ENCODE measurements at regions not wholly inside any gene's neighbourhood (a gene's known extent, or its start where the extent isn't known, plus 50 kb on each side); places are given as distances from the start of the nearest gene placed in this dataset.

DNA sequence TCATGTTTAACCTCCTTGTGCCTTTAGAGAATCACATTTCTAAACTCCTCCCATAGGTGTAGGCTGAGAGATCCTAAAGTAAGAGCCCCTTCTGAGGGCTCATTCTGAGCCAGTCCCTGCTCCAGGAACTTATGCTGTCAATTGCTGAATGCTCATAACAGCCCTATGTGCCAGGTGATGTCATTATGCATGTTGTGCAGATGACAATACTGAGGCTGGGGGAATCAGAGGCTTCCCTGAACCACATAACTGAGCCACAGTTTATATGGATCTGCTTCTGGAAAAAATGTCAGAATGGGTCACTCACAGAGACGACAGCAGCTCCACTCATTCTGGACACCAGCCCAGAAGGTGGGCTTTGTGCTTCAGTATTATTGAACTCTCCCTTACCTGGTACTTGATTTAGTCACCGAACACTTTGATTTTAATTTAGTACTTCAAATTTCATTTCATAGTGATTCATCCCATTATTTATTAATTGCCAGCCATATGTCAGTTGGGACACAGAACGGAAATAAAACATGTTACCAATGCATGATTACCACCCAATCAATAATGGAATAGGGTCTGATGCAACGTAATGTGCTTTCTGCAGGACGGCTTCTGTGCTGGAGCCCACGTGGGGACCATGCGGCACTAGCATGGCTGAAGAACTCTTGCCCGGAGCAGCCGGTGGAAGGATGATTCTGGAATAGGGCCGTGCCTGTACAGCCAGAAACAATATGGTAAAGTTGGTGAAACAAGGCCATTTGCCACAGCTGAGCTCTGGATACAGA lies 406.3 kb downstream of the IRX1 start:
- intact Hi-C loops (cut with micrococcal nuclease) = no loop called here
- no peak overlapping the region for H3K27ac ChIP-seq (ENCODE audit: low read length in 2 of 2)
- no peak for ATAC-seq (ENCODE audit: low read depth)
- no peak for DNase-seq
- H3K36me3 ChIP-seq (replicated peaks in 1 of 2; ENCODE audit: control extremely low read depth in 1 of 2, control insufficient read depth in 1 of 2, extremely low read depth in 1 of 2, insufficient read depth in 2 of 2, low read length in 1 of 2) = no peaks in the 10 kb centered on the region
- no peaks in the 10 kb centered on the region for H3K4me1 ChIP-seq (ENCODE audit: control insufficient read depth in 2 of 2, insufficient read depth in 2 of 2, low read length in 2 of 2)
- no peak overlapping the region for H2AFZ ChIP-seq (ENCODE audit: insufficient read depth, low read depth, low read length, poor library complexity, severe bottlenecking)
- Mint-ChIP-seq H3K27ac (no peak overlapping the region), H3K27me3 (no peaks in the 10 kb centered on the region), H3K4me1 (no peaks in the 10 kb centered on the region), H3K9me3 (ENCODE audit: insufficient read depth) (no peaks in the 10 kb centered on the region), H3K4me3 (no peak overlapping the region)
- WGBS (ENCODE audit: insufficient coverage) = 79% methylated on average over 6 of the region's 10 CpGs
- H3K9me3 ChIP-seq (ENCODE audit: control extremely low read depth in 1 of 3, control insufficient read depth in 2 of 3, insufficient read depth in 1 of 3, low read length in 2 of 3) = peaks cover 0 to 8% (median 0%) of the 10 kb centered on the region in 3 donors
- no peaks in the 10 kb centered on the region for H3K79me2 ChIP-seq (ENCODE audit: control insufficient read depth, insufficient read depth, low read length)
- no peak overlapping the region for H3K9ac ChIP-seq (ENCODE audit: low read length)
- no peak overlapping the region for H3K4me2 ChIP-seq (replicated peaks; ENCODE audit: low read depth, low read length, poor library complexity, severe bottlenecking)
- ChIA-PET CTCF (no interaction called here), POLR2A (no interaction called here)
- TF ChIP-seq, protein P1, sequence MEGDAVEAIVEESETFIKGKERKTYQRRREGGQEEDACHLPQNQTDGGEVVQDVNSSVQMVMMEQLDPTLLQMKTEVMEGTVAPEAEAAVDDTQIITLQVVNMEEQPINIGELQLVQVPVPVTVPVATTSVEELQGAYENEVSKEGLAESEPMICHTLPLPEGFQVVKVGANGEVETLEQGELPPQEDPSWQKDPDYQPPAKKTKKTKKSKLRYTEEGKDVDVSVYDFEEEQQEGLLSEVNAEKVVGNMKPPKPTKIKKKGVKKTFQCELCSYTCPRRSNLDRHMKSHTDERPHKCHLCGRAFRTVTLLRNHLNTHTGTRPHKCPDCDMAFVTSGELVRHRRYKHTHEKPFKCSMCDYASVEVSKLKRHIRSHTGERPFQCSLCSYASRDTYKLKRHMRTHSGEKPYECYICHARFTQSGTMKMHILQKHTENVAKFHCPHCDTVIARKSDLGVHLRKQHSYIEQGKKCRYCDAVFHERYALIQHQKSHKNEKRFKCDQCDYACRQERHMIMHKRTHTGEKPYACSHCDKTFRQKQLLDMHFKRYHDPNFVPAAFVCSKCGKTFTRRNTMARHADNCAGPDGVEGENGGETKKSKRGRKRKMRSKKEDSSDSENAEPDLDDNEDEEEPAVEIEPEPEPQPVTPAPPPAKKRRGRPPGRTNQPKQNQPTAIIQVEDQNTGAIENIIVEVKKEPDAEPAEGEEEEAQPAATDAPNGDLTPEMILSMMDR (IDR thresholded peaks at IDR 0.05) = no peak
- TF ChIP-seq EZH2 (IDR thresholded peaks at IDR 0.05; ENCODE audit: borderline replicate concordance, insufficient read depth, low read depth, low read length, poor library complexity, severe bottlenecking) = no peak
- H3K4me3 ChIP-seq (ENCODE audit: control extremely low read depth in 1 of 5, extremely low read depth in 1 of 5, insufficient read depth in 1 of 5, low read depth in 2 of 5, low read length in 4 of 5) = no peak overlapping the region
- H3K27me3 ChIP-seq (replicated peaks in 1 of 4; ENCODE audit: control extremely low read depth in 1 of 4, control insufficient read depth in 3 of 4, insufficient read depth in 4 of 4, low read length in 3 of 4) = no peaks in the 10 kb centered on the region
- no peaks in the 10 kb centered on the region for H4K20me1 ChIP-seq (ENCODE audit: control insufficient read depth, insufficient read depth, low read length, poor library complexity, severe bottlenecking)

DNA sequence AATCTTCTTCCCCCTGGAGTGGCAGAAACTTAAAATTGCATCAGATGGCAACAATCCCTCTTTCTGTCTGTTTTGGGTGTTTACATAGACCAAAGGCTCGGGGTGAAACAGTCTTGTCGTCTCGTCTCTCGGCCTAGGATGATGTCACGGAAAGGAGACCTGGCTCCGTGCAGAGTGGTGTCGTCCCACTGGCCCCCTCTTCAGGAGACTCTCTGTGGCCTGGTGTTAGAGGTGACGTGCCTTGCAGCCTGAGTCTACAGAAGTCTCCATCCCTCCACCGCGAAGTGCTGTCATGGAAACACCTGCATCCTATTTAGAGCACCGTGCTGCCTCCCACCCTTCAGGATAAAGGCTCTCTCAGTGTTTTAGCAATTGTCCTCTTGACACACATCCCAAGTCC lies 409.7 kb downstream of the IRX1 start:
- TF ChIP-seq, protein P1 (IDR thresholded peaks at IDR 0.05) = no peak
- no peak for TF ChIP-seq EZH2 (IDR thresholded peaks at IDR 0.05; ENCODE audit: borderline replicate concordance, insufficient read depth, low read depth, low read length, poor library complexity, severe bottlenecking)
- Histone ChIP-seq H3K27ac (ENCODE audit: low read length in 2 of 2) (no peak overlapping the region), H3K79me2 (ENCODE audit: control insufficient read depth, insufficient read depth, low read length) (no peaks in the 10 kb centered on the region), H3K27me3 (replicated peaks in 1 of 4; ENCODE audit: control extremely low read depth in 1 of 4, control insufficient read depth in 3 of 4, insufficient read depth in 4 of 4, low read length in 3 of 4) (no peaks in the 10 kb centered on the region), H2AFZ (ENCODE audit: insufficient read depth, low read depth, low read length, poor library complexity, severe bottlenecking) (no peak overlapping the region), H3K9me3 (ENCODE audit: control extremely low read depth in 1 of 3, control insufficient read depth in 2 of 3, insufficient read depth in 1 of 3, low read length in 2 of 3) (peaks cover 0 to 4% (median 0%) of the 10 kb centered on the region in 3 donors), H3K4me3 (ENCODE audit: control extremely low read depth in 1 of 5, extremely low read depth in 1 of 5, insufficient read depth in 1 of 5, low read depth in 2 of 5, low read length in 4 of 5) (no peak overlapping the region), H3K4me2 (replicated peaks; ENCODE audit: low read depth, low read length, poor library complexity, severe bottlenecking) (no peak overlapping the region), H3K4me1 (ENCODE audit: control insufficient read depth in 2 of 2, insufficient read depth in 2 of 2, low read length in 2 of 2) (no peaks in the 10 kb centered on the region), H3K9ac (ENCODE audit: low read length) (no peak overlapping the region), H3K36me3 (replicated peaks in 1 of 2; ENCODE audit: control extremely low read depth in 1 of 2, control insufficient read depth in 1 of 2, extremely low read depth in 1 of 2, insufficient read depth in 2 of 2, low read length in 1 of 2) (no peaks in the 10 kb centered on the region), H4K20me1 (ENCODE audit: control insufficient read depth, insufficient read depth, low read length, poor library complexity, severe bottlenecking) (no peaks in the 10 kb centered on the region)
- intact Hi-C loops (cut with micrococcal nuclease) = no loop called here
- Mint-ChIP-seq H3K9me3 (ENCODE audit: insufficient read depth) (no peaks in the 10 kb centered on the region), H3K4me1 (no peaks in the 10 kb centered on the region), H3K27ac (no peak overlapping the region), H3K27me3 (no peaks in the 10 kb centered on the region), H3K4me3 (no peak overlapping the region)
- ChIA-PET POLR2A (no interaction called here), CTCF (no interaction called here)
- ATAC-seq (ENCODE audit: low read depth) (no peak), DNase-seq (no peak)
- 85% methylated on average over 10 of the region's 11 CpGs for WGBS (ENCODE audit: insufficient coverage)
